ENCODE measurements at regions not wholly inside any gene's neighbourhood (a gene's known extent, or its start where the extent isn't known, plus 50 kb on each side); places are given as distances from the start of the nearest gene placed in this dataset.
"Not testable (repeated sequence)": the region's sequence is repeated elsewhere in the genome, so short reads cannot be mapped to it uniquely, and the experiment has no call there.

DNA sequence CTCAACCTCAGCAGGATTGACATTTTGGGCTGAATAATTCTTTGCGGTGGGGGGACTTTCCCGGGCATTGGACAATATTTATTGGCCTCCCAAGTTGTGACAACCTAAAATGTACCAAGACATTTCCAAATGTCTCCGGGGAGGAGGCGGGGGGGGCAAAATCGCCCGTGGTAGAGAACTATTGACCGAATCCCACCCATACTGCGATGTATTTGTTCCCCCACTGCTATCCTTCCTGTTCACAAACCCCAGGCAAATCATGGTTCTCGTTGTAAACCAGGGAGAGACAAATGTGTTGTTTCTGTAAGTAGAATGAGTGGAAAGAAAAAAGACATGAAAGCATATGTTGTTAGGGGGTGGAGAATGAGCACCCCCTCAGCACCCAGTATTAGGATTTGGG, 141.9 kb downstream of the PSAT1 start:
- no peak for DNase-seq (ENCODE audit: low spot score)

DNA sequence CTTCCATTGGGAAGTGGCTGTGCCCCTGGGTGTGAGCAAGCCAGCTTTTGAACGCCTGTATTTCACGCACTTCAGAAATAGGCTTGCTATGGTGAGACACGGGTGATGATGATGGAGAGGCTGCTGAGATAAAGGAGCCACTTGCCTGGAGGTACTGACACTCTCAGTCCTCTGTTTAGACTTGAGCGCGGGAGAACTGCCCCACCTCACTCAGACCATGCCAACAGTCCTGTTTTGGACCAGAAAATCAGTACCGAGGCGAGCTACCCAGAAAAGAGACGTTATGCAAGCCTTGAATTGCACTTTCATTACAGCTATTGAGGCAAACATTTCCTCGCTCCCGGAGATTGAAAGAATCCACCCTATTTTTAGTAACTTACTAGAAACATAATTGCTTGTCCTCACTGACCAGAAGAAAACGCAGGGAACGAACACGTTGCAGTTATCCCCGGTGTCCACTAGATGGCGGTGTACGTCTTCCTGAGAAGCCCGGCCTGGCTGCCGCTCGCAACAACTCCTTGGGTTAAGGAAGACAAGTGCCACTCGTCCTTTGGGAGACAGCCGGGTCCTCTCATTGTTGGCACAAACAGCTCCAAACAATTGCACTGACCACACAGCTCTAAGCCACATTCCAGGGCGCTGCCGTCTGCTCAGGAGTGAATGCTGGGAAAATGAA, 142.4 kb downstream of the PSAT1 start:
- peak; percentile 84 for DNase-seq (ENCODE audit: low spot score)

DNA sequence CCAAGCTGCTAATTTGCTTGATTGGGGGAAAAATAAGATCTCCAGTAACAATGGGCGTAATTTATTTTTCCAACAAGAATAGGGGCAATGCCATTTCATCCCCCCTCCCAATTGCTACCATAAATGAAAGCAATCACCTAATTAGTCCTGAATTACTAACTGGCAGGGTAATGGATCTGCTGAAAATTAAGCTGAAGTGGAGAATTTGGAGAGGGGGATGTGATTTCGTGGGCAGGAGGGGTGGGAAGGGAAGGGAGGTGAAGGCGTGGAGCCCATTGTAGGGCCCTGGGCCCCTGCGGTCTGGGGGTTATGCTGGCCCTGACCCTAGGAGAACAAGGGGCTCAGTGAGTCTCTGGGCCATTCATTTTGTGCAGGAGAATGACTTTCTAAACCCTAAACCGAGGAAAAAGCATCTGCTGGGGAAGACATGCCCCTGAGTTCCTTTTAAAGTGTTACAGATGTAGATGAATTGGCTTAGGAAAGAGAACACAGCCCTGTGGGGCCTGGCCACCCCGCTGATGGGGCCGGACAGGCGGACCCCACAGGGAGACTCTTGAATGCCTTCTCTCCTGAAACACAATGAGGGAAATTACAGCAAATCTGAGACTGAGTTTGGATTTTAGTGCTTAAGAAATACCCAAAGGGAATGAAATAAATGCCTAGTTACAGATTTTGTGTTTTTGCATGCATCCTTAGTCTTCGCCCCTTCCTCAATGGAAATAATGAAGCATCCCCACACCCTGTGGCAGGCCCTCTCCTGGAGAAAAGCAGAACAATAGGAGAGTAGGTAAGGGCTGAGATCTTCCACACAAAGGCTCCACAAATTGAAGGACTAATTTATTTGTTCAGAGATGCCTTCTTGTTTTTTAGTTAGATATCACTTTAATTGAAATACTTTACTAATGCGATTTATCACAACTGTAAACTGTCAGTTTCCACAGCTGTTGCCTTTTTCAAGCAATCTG, 143.2 kb downstream of the PSAT1 start:
- DNase-seq (ENCODE audit: low spot score) = no peak

DNA sequence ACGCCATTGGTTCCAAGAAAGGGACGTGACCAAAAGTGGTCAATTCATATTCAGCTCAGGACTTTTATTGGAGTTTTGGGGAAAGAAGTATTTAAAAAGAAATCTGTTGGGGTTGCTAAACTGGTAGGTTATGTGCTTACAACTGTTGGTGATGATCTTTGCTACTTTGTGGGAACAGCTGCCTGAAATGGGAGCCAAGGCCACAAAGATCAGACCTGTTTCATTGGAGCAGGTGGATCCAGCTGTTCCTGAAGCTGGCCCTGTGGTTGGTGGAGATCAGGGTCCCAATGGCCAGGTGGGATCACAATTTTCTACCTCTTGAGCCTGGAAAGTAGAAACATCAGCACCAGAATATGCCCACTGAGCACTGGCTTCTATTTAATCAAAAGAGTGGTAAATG, 144.5 kb downstream of the PSAT1 start:
- no peak for DNase-seq (ENCODE audit: low spot score)

DNA sequence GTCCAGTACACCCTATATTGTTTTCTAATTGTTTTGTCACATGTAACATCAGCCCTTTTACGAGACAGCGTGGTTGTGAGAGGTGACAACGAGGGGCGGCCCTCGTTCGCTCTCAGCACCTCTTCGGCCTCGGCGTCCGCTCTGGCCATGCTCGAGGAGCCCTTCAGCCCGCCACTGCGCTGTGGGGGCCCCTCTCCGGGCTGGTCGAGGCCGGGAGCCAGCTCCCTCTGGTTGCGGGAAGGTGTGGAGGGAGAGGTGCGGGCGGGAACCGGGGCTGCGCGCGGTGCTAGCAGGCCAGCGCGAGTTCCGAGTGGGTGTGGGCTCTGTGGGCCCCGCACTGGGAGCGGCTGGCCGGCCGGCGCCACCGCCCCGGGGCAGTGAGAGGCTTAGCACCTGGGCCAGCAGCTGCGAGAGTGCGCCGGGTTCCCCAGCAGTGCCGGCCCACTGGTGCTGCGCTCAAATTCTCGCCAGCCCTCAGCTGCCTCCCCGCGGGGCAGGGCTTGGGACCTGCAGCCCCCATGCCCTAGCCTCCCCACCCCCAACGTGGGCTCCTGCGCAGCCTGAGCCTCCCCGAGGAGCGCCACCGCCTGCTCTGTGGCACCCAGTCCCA, 145.0 kb downstream of the PSAT1 start:
- DNase-seq (ENCODE audit: low spot score) = no peak

DNA sequence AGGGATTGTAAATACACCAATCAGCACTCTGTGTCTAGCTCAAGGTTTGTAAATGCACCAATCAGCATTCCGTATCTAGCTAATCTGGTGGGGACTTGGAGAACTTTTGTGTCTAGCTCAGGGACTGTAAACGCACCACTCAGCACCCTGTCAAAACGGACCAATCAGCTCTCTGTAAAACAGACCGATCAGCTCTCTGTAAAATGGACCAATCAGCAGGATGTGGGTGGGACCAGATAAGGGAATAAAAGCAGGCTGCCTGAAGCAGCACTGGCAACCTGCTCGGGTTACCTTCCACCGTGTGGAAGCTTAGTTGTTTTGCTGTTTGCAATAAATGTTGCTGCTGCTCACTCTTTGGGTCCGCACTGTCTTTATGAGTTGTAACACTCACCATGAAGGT, 145.7 kb downstream of the PSAT1 start:
- DNase-seq (ENCODE audit: low spot score) = not testable (repeated sequence)

DNA sequence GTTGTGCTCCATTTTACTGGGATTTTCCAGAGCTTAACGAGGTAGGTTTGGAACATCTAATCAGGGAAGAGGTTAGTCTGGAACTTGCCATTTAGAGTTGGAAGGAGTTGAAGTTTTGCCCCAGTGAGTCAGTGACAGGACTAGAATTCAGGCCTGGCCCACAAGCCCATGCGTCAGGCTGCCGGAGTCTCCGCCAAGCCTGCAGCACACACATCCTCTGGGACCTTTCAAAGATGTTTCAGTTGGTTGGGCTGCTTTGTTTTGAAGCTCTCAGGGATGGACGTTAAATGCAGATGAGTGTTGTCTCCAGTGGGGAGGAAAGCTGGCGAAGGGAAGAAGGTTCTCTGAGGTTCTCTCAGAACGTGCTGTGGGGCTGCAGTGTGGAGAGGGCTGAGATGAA, 147.0 kb downstream of the PSAT1 start:
- no peak for DNase-seq (ENCODE audit: low spot score)

DNA sequence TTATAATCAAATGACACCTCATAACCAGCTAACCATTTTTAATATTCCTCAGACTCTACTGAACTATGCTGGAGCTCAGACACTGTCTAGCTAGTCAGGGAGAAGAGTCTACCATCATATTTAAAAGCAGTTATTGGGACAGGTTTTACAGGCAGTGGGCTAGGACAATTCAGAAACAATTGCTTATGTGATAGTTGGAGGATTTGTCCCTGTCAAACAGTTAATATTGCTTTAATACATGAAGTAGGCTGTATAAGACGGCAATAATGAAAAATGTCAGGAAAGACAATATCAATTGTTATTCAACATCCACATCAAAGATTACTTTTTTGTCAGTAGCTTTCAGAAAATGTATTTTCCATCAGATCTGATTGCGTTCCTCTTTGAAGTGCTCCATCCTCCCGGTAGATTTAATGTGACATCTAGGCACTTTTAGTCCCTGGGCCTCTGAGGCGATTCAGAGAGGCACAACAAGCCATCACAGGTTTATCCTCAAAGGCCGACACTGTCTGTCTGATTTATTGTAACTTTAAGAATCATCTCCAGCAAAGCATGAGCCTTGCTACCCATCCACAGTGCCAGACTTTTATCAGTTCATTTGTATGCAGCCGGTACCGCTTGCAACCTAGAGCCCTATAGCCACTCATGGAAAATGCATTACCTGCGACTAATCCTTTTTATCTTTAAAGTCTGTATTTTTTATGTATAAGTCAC, 152.2 kb downstream of the PSAT1 start:
- no peak for DNase-seq (ENCODE audit: low spot score)

DNA sequence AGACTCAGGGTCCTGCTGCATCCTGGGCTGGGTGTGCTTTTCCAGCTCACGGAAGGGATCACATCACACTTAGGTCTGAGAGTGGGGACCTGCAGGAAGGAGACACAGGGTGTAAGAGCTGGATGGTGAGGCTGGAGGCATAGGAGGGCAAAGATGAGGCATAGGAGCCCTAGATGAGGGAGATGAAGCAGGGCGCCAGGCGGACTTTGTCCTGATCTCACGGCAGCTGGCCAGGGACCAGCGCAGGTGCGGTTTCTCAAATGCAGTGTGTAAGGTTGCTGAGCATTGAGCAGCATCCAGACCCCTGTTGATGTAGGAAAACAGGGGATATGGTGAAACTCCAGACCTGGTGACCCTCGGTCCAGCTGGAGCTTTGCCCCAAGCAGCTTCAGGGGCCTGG, 156.5 kb downstream of the PSAT1 start:
- DNase-seq (ENCODE audit: low spot score) = no peak

DNA sequence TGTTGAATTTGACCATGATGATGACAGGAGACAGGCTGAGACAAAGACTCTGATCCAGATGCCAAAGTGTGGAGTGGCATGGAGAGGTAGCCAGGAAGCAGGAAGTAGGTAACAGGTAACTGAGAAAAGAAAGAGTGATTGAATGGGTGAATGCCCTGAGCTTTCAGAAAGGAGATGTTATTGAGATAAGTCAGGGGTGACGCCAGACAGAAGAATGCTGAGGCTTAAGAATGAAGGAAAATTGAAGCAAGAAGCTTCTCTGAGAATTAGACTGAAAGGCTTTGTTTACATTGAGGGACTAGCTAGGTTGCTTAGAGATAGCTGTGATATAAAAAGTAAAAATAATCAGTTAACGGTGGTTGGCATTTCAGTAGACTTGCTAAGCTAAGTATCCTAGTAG, 165.7 kb downstream of the PSAT1 start:
- DNase-seq (ENCODE audit: low spot score) = no peak

DNA sequence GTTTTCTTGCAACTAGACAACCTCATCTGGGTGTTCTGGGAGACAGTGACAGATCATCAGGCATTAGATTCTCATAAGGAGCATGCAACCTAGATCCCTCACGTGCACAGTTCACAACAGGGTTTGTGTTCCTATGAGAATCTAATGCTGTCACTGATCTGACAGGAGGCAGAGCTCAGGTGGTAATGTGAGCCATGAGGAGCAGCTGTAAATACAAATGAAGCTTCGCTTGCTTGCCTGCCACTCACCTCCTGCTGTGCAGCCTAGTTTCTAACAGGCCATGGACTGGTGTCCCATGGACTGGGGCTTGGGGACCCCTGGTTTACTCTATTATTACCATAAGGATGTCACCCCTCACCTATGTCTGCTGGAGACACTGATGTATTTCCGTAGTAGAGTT, 166.8 kb downstream of the PSAT1 start:
- no peak for DNase-seq (ENCODE audit: low spot score)

DNA sequence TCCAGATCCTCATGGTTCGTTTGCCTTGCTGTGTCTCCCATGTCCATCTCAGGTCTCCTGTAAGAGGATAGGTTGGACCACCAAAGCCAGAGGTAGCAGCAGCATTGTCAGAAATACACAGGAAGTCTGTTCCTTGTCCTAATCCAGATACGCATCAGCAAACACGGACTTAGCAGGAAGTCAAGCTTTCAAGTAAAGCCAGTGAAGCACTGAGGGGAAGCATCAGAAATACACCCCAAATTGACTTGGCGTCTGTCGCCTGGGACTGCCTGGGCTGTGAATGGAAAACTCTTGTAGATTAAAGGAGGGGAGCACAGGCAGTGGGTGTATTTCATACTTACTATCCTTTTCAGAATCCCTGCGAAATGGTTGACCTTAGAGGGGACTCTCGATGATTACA, 171.3 kb downstream of the PSAT1 start:
- no peak for DNase-seq (ENCODE audit: low spot score)

DNA sequence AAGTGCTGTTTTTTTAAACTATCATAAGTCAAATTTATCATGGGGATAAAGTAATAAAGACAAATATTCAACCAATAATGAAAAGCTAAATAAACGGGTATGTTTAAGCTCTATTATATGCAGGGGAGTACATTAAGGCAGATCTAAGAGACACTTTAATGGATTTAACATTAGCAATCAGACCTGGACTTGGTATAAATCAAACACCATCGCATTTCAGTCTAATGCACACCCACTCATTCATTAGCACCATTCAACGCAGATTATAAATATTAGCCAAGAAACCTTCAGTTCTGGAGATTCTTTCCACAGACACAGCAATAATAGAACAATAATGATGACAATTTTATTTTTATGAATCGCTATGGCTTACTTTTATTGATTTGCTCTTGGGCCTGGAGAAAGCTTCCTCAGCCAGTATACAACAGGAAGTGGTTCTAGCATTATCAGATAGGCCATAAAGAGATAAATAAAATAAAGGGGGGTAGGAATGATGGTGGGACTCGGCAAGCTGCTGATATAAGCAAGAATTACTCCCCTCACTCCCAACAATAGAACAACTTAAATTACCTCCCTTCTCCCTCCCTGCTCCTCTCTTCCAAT, 172.2 kb downstream of the PSAT1 start:
- DNase-seq (ENCODE audit: low spot score) = no peak

DNA sequence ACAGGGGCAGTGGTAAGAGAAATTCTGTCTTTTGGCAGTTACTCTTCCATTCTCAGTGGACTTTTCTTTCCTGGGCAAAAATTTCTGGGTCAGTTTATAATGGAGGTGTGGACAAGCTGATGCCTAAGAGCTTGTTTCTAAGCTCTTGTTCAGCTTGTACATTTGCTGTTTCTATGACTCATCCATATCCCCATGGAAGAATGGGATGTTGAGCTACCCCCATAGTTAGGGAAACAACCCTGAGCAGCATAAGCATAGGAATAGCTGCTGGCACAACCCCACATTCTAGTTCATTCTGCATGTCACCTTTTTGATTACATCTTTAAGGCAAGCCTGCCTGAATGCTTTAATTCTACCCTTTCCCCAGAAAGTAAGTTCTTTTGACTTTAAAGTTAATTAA, 173.3 kb downstream of the PSAT1 start:
- no peak for DNase-seq (ENCODE audit: low spot score)

DNA sequence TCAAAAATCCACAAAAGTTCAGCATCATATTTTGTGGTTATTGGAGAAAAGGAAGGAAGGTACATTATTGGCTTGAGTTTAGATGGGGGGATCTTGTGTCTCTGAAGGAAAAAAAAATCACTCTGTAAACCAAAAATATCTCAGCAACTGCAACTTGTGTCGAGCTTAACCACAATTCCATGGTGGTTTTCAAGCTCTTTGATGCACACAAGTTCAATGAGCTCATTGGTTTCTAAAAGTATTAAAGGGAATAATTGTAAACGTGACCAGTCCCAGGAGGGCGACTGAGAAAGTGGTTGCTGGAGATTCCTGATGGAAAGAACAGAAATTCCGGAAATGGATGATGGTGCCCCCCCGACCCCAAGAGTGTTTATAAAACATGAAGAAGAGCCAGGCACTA, 173.8 kb downstream of the PSAT1 start:
- no peak for DNase-seq (ENCODE audit: low spot score)

DNA sequence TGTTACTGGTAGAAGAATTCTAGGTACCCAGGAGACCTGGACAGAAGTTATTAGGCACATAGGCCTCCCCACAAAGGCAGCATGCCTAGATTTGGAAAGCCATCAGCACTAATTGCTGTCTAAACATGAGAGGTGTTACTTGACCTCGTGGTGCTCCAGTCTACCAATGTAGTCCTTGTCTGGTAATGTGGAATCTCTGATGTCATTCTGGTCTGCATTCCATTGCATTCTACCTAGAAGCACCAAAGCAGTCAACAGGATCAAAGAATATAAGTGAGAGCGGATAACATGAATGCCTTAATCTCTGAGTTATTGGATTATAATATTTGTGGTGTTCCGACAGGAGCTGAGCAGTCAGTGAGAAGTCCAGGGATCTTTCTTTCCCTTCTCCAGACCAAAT, 175.2 kb downstream of the PSAT1 start:
- no peak for DNase-seq (ENCODE audit: low spot score)

DNA sequence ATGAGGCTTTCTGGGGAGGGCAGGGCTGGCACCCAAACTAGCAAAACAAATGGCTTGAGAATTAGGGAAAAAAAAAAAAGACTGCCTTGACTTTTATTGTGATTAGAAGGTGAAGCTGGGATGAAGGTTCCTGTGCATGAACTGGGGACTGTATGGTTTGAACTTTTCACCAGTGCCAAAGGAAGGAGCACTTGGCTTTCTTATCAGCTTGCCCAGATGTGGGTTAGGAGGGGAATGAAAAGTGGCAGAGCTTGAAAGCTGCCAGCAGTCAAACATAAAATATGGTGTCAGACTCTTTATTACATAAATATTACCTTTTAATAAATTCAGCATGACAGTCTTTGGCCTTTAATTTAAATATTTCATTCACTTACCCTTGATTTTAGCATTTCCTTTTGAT, 182.5 kb downstream of the PSAT1 start:
- no peak for DNase-seq (ENCODE audit: low spot score)

DNA sequence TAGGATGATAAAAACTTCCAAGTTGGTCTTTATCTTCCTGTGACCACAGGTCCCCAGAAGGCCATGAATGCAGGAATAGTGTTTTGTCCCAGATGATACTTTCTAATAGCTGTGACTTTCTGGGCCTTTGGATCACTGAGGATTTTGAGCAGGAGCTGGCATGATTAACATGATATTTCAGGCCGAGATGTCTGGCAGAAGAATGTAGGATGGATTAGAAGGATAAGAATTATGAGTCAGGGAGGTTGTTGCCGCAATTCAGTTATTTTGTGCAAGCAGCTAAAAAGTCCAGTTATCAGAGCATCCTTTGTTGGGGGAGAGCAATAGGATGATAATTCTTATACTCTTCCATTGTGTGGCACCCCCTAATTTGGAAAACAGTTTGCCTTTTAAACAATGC, 189.7 kb downstream of the PSAT1 start:
- DNase-seq (ENCODE audit: low spot score) = no peak

DNA sequence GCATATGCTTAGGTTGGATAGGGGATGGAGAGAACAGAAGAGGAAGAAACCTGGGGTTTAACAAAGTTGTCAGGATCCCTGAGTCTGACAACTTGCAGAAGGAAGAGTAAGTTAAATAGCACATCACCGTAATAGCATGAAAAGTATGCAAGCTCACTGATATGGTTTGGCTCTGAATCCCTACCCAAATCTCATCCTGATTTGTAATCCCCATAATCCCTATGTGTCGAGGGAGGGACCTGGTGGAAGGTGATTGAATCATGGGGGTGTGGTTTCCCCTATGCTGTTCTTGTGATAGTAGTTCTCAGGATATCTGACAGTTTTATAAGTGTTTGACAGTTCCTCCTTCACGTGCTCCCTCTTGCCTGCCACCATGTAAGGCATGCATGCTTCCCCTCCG, 193.3 kb downstream of the PSAT1 start:
- no peak for DNase-seq (ENCODE audit: low spot score)

DNA sequence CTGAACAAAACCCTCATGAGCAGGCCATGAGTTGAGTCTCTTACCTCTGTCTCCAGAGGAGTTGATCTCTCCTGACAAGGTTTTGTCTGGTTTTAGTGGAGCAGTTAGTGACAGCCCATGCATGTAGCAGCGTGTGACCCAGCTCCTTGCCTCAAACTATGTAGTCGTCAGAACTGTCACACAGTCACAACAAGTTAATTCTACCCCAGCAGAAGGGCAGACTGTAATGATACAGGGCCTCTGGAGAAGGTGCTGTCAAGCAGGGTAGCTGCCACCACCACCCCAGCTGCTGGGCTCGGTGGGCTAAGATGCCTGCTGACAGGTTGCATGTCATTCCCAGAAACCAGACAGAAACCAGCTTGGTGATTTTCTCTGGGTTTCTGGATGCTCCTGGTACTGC, 194.5 kb downstream of the PSAT1 start:
- DNase-seq (ENCODE audit: low spot score) = no peak

DNA sequence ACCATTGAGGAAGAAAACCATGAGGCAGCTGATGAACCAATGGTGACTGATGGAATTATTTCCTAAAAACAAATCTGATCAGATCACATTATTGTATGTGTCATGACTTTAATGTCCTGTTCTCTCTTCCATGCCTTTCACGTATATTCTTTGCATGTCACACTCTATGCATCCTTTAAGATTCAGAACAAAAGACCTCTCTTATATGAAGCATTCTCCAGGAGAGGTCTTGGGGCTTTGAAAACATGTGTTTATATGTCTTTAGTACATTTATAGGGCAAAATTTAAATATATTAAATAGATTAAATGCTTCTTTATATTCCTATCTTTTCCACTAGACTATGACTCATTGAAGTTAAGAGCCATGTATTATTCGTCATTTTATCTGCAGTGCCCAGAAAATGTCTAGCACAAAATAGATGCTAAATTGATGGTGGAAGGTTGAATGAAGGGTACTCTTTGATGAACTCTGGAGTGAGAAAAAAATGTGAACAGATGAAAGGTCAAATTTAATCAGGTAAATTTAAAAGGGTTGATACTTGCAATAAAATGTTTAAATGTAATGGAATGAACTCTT, 196.3 kb downstream of the PSAT1 start:
- DNase-seq (ENCODE audit: low spot score) = no peak

DNA sequence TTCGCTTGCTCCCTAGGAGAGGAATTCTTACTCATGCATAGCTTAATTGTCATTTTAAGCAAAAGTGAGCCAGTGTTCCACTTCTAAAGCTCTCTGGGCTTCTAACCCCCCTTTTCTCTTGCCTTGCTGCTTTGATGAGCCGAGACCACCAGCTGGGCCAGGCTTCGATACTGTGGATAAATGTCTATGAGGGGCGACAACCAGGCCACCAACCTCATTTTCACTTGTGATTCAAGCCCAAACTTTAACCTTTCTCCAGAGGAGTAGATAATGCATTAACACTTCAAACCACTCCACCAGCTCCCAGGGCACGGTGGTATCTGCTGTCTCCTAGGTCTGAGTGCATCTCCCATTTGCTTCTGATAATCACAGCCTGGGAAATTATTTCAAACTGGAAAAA, 205.6 kb downstream of the PSAT1 start:
- DNase-seq (ENCODE audit: low spot score) = no peak
